Myocyte (in vitro differentiated cells): ENCODE measurements at regions not wholly inside any gene's neighbourhood (a gene's known extent, or its start where the extent isn't known, plus 50 kb on each side); places are given as distances from the start of the nearest gene placed in this dataset.
A peak's percentile ranks its signal among the peaks of the same experiment; 100 is the strongest.
"Not testable (repeated sequence)": the region's sequence is repeated elsewhere in the genome, so short reads cannot be mapped to it uniquely, and the experiment has no call there.

ENCODE experiments used
- DNase-seq: peaks from one replicate; pipeline ENCODE4 v3.0.0-alpha.2; 2012; ENCODE audit warnings: low read depth

DNA sequence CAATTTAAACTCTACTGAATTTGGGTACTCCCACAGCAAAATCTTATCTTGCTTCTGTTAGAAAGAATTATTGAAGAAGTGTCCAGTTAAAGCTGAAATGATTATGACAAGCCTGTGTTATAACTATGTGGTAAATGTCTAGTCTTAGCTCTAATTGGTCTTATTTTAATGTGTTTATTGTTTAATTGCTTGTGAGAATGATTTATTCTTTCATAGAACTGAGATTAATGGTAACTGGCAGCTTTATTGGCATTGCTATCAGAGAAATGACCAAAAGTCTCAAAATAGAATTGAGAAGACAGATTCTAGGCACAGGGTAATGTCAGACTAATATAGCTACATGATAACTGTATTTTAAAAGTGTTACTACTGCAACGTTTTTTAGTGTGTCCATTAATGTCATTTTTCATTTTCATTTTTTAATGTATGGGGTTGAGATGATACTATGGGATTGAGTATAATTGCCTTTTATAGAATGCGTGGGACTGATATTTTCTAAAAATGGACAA is 458.7 kb downstream of the AEBP2 start:
- DNase-seq: no peak

DNA sequence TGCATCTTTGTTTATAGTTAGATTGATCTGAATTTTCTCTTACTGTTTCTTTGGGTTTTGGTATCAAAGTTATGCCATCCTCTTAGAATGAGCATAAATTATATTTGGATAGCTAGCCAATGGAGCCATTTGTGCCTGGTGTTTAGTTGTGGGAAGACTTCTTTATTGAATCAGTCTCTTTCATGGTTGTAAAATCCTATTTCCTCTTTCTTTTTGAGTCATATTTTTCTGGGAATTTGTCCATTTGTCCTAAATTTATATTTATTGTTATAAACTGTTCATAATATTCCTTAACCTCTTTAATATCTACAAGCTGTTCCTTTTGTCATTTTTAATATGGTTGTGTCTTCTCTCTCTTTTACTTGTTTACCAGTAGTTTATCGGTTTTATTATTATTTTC is 462.5 kb downstream of the AEBP2 start:
- no peak for DNase-seq

DNA sequence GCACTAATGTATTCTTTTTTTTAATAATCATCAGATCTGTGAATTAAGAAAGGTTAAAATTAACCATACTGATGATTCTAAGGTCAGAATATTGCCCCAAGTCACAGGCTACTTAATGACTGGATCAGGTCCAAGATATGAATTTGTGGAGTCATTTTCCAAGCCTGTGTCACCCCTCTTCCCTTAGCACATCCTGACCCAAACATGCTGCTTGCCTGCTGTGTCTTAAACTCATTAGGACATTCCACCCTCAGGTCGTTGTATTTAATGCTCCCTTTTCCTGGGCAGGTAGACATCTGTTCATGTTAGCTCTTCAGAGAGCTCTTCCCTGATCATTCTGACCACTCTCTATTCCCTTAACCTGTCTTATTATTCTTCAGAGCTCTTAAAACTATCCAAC is 463.5 kb upstream of the PDE3A start:
- DNase-seq: no peak

DNA sequence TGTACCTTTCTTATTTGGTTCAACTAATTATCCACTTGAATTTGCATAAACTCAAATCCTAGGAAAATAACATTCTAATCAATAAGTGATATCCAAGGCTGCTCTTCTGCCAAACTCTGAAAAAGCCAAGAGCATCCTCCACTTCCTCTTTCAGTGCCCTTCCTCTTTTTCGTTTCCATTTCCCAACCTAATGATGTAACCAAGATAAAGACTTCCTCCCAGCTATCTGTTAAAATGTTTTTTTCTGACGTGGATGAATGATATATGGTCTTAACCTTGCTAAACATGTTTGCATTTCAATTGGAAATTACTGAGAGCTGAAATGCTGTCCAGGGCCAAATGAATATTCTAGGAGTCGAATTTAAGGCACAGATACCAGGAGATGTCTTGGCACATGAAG is 459.5 kb upstream of the PDE3A start:
- DNase-seq: no peak

DNA sequence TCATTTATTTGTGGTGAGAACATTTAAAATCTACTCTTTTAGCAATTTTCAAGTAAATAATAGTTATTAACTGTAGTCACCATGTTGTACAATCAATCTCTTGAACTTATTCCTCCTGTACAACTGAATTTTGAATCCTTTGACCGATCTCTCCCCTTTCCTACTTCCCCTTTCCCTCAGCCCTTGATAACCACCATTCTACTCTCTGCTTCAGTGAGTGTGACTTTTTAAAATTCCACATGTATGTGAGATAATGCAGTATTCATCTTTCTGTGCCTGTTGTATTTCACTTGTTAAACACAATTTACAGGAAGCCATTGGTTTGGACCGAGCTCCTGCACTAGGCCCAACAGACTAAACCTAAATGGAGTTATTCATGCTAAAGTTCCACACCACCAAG is 458.9 kb upstream of the PDE3A start:
- DNase-seq: no peak

DNA sequence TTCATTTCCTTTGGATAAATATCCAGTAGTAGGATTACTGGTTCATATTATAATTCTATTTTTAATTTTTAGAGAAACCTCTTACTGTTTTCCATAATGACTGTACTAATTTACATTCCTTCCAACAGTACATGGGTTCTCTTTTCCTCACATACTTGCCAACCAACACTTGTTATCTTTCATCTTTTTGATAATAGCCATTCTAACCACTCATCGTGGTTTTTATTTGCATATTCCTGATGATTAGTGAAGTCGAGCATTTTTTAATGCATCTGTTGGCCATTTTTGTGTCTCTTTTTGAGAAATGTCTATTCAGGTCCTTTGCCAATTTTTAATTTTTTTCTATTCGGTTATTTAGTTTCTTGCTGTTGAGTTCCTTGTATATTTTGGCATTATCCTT is 457.7 kb upstream of the PDE3A start:
- no peak for DNase-seq

DNA sequence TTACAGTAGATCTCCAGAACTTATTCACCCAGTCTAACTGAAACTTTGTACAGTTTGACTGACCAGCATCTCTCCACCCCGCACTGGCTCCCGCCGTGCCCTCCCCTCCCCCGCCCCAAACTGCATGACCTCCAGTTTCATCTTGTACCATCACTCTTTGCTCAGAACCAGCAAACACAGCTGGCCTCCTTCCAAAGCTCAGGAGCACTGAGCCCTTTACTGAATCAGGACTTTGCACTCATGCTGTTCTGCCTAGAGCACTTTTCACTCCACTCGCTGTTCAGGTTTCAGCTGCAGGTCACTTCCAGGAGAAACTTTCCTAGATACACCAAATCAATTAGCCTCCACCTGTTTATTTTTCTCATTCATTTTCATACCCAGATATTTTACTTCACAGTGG is 455.3 kb upstream of the PDE3A start:
- no peak for DNase-seq

DNA sequence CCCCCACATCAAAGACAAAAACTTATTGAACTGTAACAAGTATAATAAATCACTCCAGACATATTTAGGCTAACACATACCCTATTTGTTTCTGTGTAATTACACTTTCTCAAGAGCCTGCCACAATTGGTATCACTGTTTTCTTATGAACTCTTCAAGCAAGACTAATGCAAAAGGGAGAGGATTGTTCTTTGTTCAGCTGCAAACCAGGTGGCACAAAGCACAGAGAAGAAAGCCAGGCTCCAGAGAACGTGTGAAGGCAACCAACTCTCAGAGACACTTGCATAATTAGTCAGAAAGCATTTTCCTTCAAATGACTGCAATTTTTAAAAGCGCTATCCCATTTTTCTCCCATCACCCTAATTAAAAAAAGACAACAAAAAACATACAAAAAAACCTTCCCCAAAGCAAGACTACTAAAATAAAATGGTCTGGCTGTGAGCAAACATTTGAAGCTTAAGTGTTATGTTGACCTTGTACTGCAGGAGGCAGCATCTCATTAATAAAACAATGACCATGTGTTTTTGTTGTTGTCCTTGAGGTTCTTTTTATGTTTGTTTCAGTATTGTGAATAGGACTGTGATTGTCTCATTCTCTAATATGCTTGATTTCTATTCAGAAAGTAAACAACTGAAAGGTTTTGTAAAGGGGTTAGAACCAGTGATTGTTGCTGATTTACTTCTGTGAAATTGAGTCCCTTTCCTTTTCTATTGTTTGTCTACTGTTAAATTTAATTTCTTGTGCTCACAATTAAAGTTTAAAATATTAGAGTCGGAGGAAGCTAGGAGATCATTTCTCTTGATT is 452.7 kb upstream of the PDE3A start:
- DNase-seq: peak; percentile 65

DNA sequence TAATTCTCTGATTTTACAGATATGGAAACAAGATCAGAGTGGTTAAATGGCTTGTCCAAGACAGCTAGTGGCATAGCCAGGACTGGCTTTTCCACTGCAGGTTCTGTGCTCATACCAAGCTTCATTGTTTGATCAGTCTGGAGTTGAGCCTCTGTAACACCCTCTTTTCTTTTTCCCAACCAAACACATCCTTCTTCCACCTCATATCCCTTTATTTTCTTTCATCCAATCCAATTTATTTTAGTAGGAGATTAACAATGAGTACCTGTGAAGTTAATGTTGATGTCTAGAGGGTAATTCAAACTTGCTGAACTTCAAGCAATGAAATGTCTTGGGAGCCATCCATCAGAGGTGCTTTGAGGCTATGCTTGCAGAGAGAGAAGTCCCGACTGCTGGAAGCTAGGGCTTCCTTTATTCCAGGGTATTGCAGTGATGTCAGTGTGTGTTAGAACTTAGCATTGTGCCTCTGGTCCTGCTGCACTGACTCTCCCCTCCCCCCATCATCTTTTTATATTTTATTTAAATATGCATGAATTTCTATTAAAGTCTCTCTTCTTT is 452.1 kb upstream of the PDE3A start:
- DNase-seq: no peak

DNA sequence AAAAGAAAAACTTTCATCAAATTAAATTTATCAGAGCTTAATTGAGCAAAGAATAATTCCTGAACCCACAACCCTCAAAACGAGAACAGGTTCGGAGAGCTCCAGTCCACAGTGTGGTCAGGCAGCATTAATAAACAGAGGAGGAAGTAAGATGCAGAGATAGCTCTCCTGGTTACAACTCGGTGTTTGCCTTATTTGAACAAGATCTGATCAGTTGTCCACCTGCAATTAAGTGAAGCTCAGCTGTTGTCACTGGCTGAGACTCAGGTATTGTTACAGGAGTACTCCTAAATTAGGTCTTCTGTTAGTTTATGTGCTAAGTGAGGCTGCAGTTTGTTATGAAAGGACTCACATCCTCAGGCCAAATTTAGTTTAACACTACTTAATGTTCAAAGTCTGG is 451.4 kb upstream of the PDE3A start:
- no peak for DNase-seq

DNA sequence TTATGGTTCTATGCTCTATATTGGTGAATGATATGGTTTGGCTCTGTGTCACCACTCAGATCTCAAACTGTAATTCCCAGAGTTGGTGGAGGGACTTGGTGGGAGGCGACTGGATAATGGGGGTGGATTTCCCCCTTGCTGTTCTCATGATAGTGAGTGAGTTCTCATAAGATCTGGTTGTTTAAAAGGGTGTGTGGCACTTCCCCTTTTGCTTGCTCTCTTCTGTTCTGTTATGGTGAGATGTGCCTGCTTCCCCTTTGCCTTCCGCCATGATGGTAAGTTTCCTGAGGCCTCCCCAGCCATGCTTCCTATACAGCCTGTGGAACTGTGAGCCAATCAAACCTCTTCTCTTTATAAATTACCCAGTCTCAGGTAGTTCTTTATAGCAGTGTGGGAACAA is 446.6 kb upstream of the PDE3A start:
- DNase-seq: not testable (repeated sequence)

DNA sequence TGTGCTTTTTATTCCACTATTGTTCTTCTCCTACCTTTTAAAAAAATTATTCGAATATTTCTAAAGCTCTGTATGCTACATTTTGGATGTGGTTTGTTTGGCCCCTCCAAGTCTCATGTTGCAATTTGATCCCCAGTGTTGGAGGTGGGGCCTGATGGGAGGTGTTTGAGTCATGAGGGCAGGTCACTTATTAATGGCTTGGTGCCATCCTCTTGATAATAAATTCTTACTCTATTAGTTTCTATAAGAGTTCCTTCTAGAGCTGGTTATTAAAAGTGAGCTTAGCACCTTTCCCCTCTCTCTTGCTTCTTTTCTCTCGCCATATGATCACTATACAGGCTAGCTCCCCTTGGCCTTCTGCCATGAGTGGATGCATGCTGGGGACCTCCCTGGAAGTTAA is 445.6 kb upstream of the PDE3A start:
- no peak for DNase-seq

DNA sequence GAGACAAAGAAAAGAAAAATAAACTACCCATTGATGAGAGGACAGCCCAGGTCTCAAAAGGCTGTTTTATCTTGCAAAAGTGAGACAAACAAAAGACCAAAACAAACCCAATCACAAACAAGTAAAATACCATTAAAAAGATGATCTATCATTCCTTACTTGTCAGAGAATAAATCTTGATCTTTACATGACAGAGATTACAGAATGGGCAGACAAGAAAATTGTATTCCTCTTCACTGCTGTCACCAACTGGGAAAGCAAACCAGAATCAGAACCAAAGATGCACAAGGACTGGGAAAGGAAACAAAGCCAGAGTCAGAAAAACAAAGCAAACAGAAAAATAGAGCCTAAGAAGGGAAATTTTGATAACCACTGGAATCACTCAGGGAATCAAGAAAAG is 444.0 kb upstream of the PDE3A start:
- DNase-seq: no peak

DNA sequence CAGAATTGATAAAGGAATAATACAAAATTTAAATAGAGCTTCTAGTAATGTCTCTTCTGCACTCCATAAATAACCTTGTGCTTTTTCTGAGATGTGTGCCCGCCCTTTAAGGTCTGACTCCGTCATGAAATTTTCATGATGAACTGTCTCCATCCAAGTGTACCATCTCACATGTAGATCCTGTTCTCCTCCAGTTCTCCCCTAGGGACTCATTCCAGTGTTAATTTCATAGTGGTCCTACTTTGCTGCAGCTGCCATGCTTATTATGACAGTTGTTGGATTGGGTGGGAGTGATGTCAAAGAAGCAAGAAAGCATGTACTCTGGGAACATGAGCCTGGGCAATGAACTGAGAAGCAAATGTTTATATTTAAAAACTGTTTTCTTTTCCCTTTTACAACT is 442.5 kb upstream of the PDE3A start:
- peak; percentile 9 for DNase-seq

DNA sequence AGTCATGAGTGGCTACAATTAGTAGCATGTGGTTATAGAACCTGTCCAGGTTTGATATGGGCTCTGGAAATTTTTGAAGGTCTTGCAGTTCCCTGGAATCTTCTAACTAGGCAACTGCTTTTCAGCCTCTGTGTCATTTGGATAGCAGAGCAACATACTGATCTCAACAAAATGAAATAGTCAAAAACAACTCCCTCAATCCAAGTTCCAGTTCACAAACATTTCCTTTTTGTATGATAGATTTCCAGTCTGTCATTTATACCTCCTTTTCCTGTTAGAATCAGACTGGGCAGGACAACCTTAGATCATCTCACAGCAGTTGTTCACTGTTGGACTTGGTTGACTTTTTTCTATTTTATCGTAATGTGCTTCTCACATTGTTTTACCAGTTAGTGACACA is 442.1 kb upstream of the PDE3A start:
- no peak for DNase-seq

DNA sequence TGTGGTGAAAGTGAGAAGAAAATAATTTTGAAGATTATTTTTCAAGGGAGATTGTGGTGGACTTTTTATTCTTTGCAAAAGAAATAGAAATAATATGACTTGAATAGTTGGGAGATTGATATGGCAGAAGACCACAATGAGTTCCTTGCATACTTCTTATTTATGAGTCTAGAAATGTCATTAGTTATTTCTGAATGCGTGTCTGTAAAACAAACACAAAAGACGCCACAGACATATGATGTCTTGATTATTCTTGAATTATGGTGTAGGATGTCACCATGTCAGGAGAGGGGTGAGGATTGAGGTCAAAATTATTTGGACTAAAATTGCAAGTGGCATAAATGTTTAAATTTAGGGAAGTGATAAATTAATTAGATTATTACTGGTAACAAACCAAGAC is 440.7 kb upstream of the PDE3A start:
- no peak for DNase-seq

DNA sequence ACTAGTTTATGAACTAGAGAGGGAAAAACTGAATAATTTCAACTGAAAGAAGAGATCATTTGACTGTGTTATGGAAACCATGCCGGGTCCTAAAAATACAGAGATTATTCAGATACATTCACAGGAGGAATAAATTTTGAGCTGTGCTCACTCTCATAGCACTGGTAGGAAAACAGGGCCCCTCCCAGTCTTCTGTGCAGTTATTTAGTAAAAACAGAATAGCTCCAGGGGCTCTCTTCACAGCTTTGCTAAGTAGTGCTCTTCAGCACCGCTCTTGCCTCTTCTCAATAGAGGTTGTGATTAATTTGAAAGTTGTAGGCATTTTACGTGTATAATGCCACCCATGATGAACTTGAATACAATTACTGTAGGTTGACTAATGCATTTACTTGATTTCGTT is 435.9 kb upstream of the PDE3A start:
- DNase-seq: no peak

DNA sequence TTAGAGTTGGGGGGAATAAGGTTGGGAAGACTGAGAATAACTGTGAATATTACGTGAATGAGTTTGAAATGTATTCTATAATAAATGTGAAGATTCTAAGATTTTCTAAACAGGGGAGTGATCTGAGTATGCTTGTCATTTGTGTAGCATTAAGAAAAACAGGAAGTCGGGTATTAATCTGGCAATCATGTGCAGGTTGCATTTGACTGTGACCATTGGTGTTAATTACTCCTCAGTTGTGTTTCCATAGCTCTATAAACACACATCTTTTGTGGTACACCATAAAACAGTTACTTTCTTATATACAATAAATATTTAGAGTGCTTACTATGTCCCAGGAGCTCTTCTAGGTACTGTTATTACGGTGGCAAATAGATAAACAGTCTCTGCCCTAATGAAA is 434.4 kb upstream of the PDE3A start:
- DNase-seq: no peak

DNA sequence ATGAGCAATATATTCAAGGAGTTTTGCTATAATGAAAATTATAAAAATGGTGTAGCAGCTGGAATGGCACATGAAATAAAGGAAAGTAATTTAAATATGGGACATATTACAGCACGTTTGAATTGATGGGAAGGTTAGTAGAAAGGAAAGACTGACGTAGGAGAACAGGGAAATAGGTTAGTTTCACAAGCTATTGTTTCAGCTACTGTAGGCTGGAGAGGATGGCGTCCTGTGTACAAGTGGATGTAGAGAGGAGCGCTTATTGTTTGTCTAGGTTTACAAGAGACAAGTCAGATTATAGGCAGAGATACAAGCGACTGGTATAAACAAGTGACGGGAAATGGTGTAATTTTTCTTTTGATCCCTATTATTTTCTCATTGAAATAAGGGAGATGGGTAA is 431.2 kb upstream of the PDE3A start:
- DNase-seq: no peak

DNA sequence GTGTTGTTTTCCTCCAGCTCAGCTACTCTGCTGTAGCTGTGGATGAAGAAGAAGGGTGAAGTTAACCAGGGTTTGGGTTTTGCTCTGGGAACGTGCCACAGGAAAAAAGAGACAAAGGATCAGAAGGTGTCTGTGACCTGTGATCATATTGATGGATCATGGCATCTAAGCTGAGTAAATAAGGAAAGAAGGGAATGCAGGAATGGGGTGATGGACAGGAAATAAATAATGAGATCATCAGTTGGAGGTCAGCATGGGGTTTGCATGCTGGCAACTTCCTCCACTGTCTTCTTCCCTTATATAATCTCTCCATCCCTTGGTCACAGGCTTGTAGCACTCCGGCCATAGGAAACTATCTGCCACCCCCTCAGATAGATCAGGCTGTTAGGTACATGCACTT is 430.3 kb upstream of the PDE3A start:
- DNase-seq: no peak

DNA sequence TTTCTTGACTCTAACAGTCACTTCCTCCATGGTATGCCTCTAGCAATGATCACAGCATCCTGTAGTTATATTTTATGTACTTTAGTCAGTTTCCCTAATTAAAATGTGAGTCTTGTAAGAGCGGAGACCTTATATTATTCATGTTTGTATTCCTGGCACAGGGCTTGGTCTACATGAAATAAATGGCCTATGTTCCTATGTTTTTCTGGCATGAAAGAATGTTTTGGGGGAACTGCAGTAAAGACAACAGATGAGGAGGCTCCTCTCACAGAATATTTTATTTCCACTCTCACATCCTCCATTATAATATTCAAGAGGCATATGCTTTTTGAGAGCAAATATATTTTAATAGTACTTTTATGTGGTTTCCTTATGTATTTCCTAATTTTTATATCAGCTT is 429.8 kb upstream of the PDE3A start:
- DNase-seq: no peak

DNA sequence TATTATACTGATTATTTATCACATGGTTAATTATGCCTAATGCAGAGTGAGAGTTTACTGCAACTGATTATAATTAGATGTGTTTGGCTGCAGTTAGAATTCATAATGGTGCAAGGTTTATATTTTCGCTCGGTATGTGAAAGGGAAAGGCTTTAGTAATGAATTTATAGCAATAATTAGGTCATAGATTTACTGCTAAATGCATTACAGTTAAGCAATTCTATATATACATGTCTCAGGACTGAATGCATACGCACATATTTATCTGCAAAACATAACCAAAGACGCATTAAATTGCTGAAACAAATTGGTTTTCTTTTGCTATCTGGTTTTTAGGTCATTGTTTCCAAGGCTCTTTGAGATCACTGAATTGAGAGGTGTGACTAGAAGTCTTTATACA is 428.1 kb upstream of the PDE3A start:
- no peak for DNase-seq

DNA sequence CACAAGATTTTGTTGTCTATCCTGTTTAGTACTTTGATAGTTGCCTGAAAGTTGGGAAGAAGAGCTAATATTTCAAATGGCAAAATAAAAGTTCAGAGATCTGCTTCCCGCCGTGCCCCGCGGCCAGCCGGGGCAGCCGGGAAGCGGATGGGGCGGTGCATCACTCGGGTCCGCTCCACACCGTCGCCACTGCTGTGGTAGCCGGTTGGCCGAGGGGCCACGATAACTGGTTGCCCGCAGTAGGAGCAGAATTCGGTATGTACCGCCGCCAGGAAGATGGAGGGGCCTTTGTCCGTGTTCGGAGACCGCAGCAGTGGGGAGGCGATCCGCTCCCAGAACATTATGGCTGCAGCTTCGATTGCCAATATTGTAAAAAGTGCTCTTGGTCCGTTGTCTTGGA is 427.2 kb upstream of the PDE3A start:
- no peak for DNase-seq
